Heart left ventricle (tissue), 16 donors: ENCODE measurements at regions not wholly inside any gene's neighbourhood (a gene's known extent, or its start where the extent isn't known, plus 50 kb on each side); places are given as distances from the start of the nearest gene placed in this dataset.

Experiments
- ATAC-seq, 4 donors: fragments of 200-7000 bp; cut with Tn5 transposase; one replicate each; pipeline ENCODE4 v1.9.1; 2020 to 2022; ENCODE audit warnings: moderate library complexity in 4 of 4, mild to moderate bottlenecking in 3 of 4, moderate number of reproducible peaks in 1 of 4
- DNase-seq, 5 donors: peaks; one replicate each; pipeline ENCODE4 v3.0.0-alpha.2; 2020
- H3K27ac ChIP-seq, 12 donors: fragments of 200-600 bp; sonication (generic) in 4 of 12; one replicate each; pipeline versions ENCODE4 v1.5.0 to v1.8.0; 2016 to 2022; ENCODE audit warnings: mild to moderate bottlenecking in 2 of 12
- H3K27me3 ChIP-seq, 9 donors: fragments of 200-600 bp; sonication (generic) in 2 of 9; one replicate each; pipeline versions ENCODE4 v1.5.1 to v1.8.0; 2016 to 2022; ENCODE audit warnings: mild to moderate bottlenecking in 3 of 9
- H3K36me3 ChIP-seq, 9 donors: fragments of 200-600 bp; sonication (generic) in 2 of 9; one replicate each; pipeline versions ENCODE4 v1.5.0 to v1.8.0; 2018 to 2022; ENCODE audit warnings: mild to moderate bottlenecking in 2 of 9
- H3K4me1 ChIP-seq, 12 donors: fragments of 200-600 bp; sonication (generic) in 4 of 12; one replicate each; pipeline versions ENCODE4 v1.5.0 to v1.8.0; 2016 to 2022; ENCODE audit warnings: mild to moderate bottlenecking in 3 of 12
- H3K4me3 ChIP-seq, 12 donors: fragments of 200-600 bp; sonication (generic) in 4 of 12; one replicate each; pipeline versions ENCODE4 v1.5.0 to v1.8.0; 2017 to 2022; ENCODE audit warnings: mild to moderate bottlenecking in 9 of 12, moderate library complexity in 4 of 12
- H3K9me3 ChIP-seq, 12 donors: fragments of 200-600 bp; sonication (generic) in 4 of 12; one replicate each; pipeline versions ENCODE4 v1.5.0 to v1.8.0; 2016 to 2022; ENCODE audit warnings: mild to moderate bottlenecking in 1 of 12
- POLR2A ChIP-seq, 2 donors: fragments of 450-650 bp; IDR thresholded peaks; one replicate each; pipeline ENCODE4 v1.6.1; 2017; ENCODE audit warnings: antibody characterized with exemption in 2 of 2, mild to moderate bottlenecking in 2 of 2, moderate library complexity in 2 of 2
- WGBS, 4 donors: extraction: QIAGEN DNeasy Blood & Tissue Kit in 2 of 4; methylation state at CpG; one replicate each; pipeline versions ENCODE4 v1.1.5 to v1.1.7; 2013 to 2018; 5-methylcytosine and 5-hydroxymethylcytosine counted together
- intact Hi-C, 10 donors: fragments of 100-400 bp; cut with DNase I; formaldehyde crosslinking; loops; one replicate each; pipeline versions ENCODE4 v1.11.1 to v1.14.2; 2022
- TF ChIP-seq, protein P1 (sequence below), 12 donors: fragments of 200-600 bp; sonication (generic) in 4 of 12; IDR thresholded peaks; one replicate each; pipeline versions ENCODE4 v1.5.0 to v1.8.0; 2018 to 2022; ENCODE audit warnings: antibody characterized with exemption in 12 of 12, mild to moderate bottlenecking in 5 of 12
- donor health status: ischemic (EF 13 %, LVEDD 7.1; RV severe dilation, severe dysfunction).
- donor health status: healthy with polysubstance abuse.
- donor health status: DM: no; HTN: yes; CAD: no.
- donor health status: DM: no; HTN: no; CAD: no.
- donor health status: ischemic (EF 25% LVEDD 6.9; RV normal size, moderate dysfunction).
- donor health status: ischemic (EF 25% LVEDD 5.7; RV mildly dilated, moderate dysfunction).
- donor health status: healthy.
- donor health status: DM: yes; HTN: yes; CAD: no.
- donor health status: ischemic (EF 35%, LVEDD 5.7; RV mildly dilated, moderate dysfunction).
- donor health status: nonischemic (EF 11% LVEDD 7.7; RV severe dilation, severe dysfunction).
- donor health status: DM: yes; HTN: yes; CAD: no.
- donor health status: PGD.
- donor health status: ischemic (EF 29% LVEDD 5.4; RV normal size, mild dysfunction).
- donor health status: nonischemic (EF 23%, LVEDD 6.1; RV moderate dilation, normal function).

DNA sequence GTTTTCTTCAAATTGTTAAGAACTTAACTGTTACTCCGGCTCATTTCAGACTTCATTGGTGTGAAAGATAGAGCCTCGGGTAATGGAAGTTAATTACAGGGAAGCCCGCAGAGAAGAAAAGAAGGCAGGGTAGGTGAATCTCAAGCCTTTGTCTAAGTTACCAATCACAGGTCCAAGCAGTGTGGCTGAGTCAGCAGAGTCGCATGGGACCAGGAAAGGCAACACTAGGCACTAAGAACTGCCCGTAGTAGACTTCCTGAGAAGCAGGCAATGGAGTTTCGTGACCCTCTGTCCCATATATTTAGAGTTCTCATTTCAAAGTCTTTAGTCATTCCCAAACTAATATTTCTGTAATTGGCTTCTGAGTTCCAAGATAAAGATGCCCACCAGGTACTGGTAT, 122.9 kb upstream of the STT3B start:
- DNase-seq (no peak), ATAC-seq (no peak)
- Histone ChIP-seq H3K27ac (no peak overlapping the region), H3K9me3 (no peaks in the 10 kb centered on the region), H3K4me3 (no peak overlapping the region), H3K4me1 (peaks cover 0 to 11% (median 0%) of the 10 kb centered on the region in 12 donors), H3K27me3 (no peaks in the 10 kb centered on the region), H3K36me3 (no peaks in the 10 kb centered on the region)
- intact Hi-C loops, result loop anchor here in 1 of 10 donors (10.0 kb wide), 1 partner anchor 105 kb away; no protein-coding TSS in a partner anchor
- TF ChIP-seq, protein P1, sequence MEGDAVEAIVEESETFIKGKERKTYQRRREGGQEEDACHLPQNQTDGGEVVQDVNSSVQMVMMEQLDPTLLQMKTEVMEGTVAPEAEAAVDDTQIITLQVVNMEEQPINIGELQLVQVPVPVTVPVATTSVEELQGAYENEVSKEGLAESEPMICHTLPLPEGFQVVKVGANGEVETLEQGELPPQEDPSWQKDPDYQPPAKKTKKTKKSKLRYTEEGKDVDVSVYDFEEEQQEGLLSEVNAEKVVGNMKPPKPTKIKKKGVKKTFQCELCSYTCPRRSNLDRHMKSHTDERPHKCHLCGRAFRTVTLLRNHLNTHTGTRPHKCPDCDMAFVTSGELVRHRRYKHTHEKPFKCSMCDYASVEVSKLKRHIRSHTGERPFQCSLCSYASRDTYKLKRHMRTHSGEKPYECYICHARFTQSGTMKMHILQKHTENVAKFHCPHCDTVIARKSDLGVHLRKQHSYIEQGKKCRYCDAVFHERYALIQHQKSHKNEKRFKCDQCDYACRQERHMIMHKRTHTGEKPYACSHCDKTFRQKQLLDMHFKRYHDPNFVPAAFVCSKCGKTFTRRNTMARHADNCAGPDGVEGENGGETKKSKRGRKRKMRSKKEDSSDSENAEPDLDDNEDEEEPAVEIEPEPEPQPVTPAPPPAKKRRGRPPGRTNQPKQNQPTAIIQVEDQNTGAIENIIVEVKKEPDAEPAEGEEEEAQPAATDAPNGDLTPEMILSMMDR (IDR thresholded peaks at IDR 0.05), result no peak
- no peak for TF ChIP-seq POLR2A (IDR thresholded peaks at IDR 0.05)
- 79 to 91% (median 90%) methylated on average over 6 of the region's 6 CpGs for WGBS, 4 donors

DNA sequence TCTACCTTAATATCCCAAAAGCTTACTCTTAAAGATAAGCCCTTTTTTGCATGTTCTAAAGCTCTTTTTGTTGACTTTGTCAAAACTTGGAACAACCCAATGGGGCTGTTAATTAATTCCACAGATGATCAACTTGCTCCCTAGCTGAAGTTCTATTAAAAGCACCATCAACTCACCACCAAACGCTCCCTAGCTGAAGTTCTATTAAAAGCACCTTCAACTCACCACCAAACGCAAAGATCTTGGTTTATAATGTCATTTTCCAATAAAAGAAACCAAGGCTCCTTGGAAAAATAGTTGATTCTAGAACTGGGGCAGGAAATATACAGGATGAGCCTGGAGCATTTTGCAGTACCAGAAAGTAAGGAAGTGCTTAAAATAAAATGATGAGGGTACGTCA, 122.3 kb upstream of the STT3B start:
- WGBS, 4 donors, result 41 to 54% (median 42%) methylated on average over 3 of the region's 3 CpGs
- Histone ChIP-seq H3K4me1 (peaks cover 0 to 11% (median 0%) of the 10 kb centered on the region in 12 donors), H3K27me3 (no peaks in the 10 kb centered on the region), H3K9me3 (no peaks in the 10 kb centered on the region), H3K27ac (no peak overlapping the region), H3K36me3 (no peaks in the 10 kb centered on the region), H3K4me3 (no peak overlapping the region)
- intact Hi-C loops, result no loop called here
- TF ChIP-seq, protein P1 (IDR thresholded peaks at IDR 0.05), result no peak
- no peak for TF ChIP-seq POLR2A (IDR thresholded peaks at IDR 0.05)
- DNase-seq (no peak), ATAC-seq (no peak)

DNA sequence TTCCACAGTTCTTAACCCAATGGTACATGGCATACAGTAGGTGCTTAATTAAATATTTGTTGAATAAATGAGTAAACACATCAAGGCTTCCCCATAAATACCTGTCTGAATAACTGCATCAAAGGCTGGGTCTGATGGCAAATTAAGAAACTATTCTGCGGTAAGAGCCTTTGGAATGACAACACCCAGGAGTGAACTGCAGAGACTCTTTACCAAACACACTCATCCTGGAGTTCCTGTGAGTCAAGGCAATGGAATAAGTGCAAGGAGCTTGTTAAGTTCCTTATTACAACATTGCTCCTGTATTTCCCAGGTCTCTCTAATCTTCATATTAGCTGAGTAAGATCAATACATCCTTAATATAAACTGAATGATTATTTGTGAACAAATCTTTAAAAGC, 119.9 kb upstream of the STT3B start:
- no peak for DNase-seq
- no peak for TF ChIP-seq POLR2A (IDR thresholded peaks at IDR 0.05)
- TF ChIP-seq, protein P1 (IDR thresholded peaks at IDR 0.05), result no peak
- WGBS, 4 donors, result 95 to 100% (median 99%) methylated on average over 1 of the region's 1 CpG
- H3K27ac ChIP-seq, result no peak overlapping the region
- no peaks in the 10 kb centered on the region for H3K36me3 ChIP-seq
- no peaks in the 10 kb centered on the region for H3K27me3 ChIP-seq
- no peak overlapping the region for H3K4me3 ChIP-seq
- no peaks in the 10 kb centered on the region for H3K9me3 ChIP-seq
- no peak for ATAC-seq
- intact Hi-C loops, result no loop called here
- H3K4me1 ChIP-seq, result peaks cover 0 to 11% (median 4%) of the 10 kb centered on the region in 12 donors

DNA sequence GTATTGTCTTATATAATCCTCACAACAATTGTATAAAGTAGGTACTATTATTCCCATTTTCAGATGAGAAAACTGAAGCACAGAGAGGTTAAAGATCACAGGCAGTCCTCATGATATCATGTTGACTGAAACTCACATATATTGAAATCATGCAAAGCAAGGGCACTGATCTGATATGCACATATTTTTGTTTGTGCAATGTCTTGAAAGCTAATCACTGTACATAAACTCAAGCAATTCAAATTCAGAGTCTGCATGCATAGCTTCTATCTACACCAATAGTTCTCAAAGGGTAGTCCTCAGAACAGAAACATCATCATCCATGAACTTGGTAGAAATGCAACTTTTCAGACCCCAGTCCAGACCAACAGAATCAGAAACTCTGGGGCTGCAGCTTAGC, 119.2 kb upstream of the STT3B start:
- intact Hi-C loops, result no loop called here

More for the DNA sequence above, 119.2 kb upstream of the STT3B start:
- H3K9me3 ChIP-seq, result no peaks in the 10 kb centered on the region
- no peak for TF ChIP-seq POLR2A (IDR thresholded peaks at IDR 0.05)
- TF ChIP-seq, protein P1 (IDR thresholded peaks at IDR 0.05), result no peak
- ATAC-seq (no peak), DNase-seq (no peak)
- H3K4me1 ChIP-seq, result peaks cover 0 to 11% (median 2%) of the 10 kb centered on the region in 12 donors
- no peaks in the 10 kb centered on the region for H3K36me3 ChIP-seq
- no peak overlapping the region for H3K4me3 ChIP-seq
- H3K27ac ChIP-seq, result no peak overlapping the region
- H3K27me3 ChIP-seq, result no peaks in the 10 kb centered on the region
